ENCODE measurements at regions not wholly inside any gene's neighbourhood (a gene's known extent, or its start where the extent isn't known, plus 50 kb on each side); places are given as distances from the start of the nearest gene placed in this dataset.

GRCh38 chr7:125098377-125098970 is 168.8 kb upstream of the POT1 start:
- DNase-seq, result no peak
- H3K27me3 ChIP-seq, result no peaks in the 10 kb centered on the region
- 84 to 92% methylated on average over 1 of the region's 1 CpG for WGBS, 2 donors
- intact Hi-C loops (cut with DNase I), result no loop called here
- H3K27ac ChIP-seq, result no peak overlapping the region
- H3K4me1 ChIP-seq, result no peaks in the 10 kb centered on the region
- no peak overlapping the region for H3K4me3 ChIP-seq (replicated peaks in 1 of 3)
- TF ChIP-seq CTCF (IDR thresholded peaks at IDR 0.05), result no peak
- no peak for TF ChIP-seq POLR2A (IDR thresholded peaks at IDR 0.05)
- H3K9me3 ChIP-seq, result no peaks in the 10 kb centered on the region
- no peaks in the 10 kb centered on the region for H3K36me3 ChIP-seq

GRCh38 chr7:125090596-125090995 is 161.0 kb upstream of the POT1 start:
- DNase-seq, result no peak
- TF ChIP-seq CTCF (IDR thresholded peaks at IDR 0.05), result no peak
- no peak for TF ChIP-seq POLR2A (IDR thresholded peaks at IDR 0.05)
- no peak overlapping the region for H3K27ac ChIP-seq
- H3K4me1 ChIP-seq, result no peaks in the 10 kb centered on the region
- intact Hi-C loops (cut with DNase I), result no loop called here
- H3K4me3 ChIP-seq (replicated peaks in 1 of 3), result no peak overlapping the region
- no peaks in the 10 kb centered on the region for H3K9me3 ChIP-seq
- 85 to 91% methylated on average over 3 of the region's 3 CpGs for WGBS, 2 donors
- no peaks in the 10 kb centered on the region for H3K27me3 ChIP-seq
- no peaks in the 10 kb centered on the region for H3K36me3 ChIP-seq

GRCh38 chr7:125089171-125089570 is 159.5 kb upstream of the POT1 start:
- no peak overlapping the region for H3K4me3 ChIP-seq (replicated peaks in 1 of 3)
- no peak for DNase-seq
- no peaks in the 10 kb centered on the region for H3K27me3 ChIP-seq
- no peaks in the 10 kb centered on the region for H3K9me3 ChIP-seq
- H3K36me3 ChIP-seq, result no peaks in the 10 kb centered on the region
- intact Hi-C loops (cut with DNase I), result no loop called here
- no peak overlapping the region for H3K27ac ChIP-seq
- TF ChIP-seq POLR2A (IDR thresholded peaks at IDR 0.05) (no peak), CTCF (IDR thresholded peaks at IDR 0.05) (no peak)
- WGBS, 2 donors, result 88 to 89% methylated on average over 3 of the region's 3 CpGs
- H3K4me1 ChIP-seq, result no peaks in the 10 kb centered on the region

GRCh38 chr7:125088555-125088954 is 158.9 kb upstream of the POT1 start:
- H3K4me1 ChIP-seq, result no peaks in the 10 kb centered on the region
- DNase-seq, result no peak
- intact Hi-C loops (cut with DNase I), result no loop called here
- 95 to 96% methylated on average over 1 of the region's 1 CpG for WGBS, 2 donors
- H3K4me3 ChIP-seq (replicated peaks in 1 of 3), result no peak overlapping the region
- no peaks in the 10 kb centered on the region for H3K36me3 ChIP-seq
- no peaks in the 10 kb centered on the region for H3K27me3 ChIP-seq
- H3K27ac ChIP-seq, result no peak overlapping the region
- TF ChIP-seq POLR2A (IDR thresholded peaks at IDR 0.05) (no peak), CTCF (IDR thresholded peaks at IDR 0.05) (no peak)
- H3K9me3 ChIP-seq, result no peaks in the 10 kb centered on the region

- Histone ChIP-seq H3K27ac (no peak overlapping the region), H3K4me3 (replicated peaks in 1 of 3) (no peak overlapping the region), H3K9me3 (no peaks in the 10 kb centered on the region), H3K4me1 (no peaks in the 10 kb centered on the region), H3K36me3 (no peaks in the 10 kb centered on the region), H3K27me3 (no peaks in the 10 kb centered on the region)
- intact Hi-C loops (cut with DNase I), result no loop called here
- DNase-seq, result no peak
- TF ChIP-seq CTCF (IDR thresholded peaks at IDR 0.05) (no peak), POLR2A (IDR thresholded peaks at IDR 0.05) (no peak)
Observed at GRCh38 chr7:125085084-125085483, 155.5 kb upstream of the POT1 start.

All from thyroid gland (tissue), 4 donors.